T-helper 2 cell treated with Interferon-gamma antibody and Interleukin-4, amounts not matched to agents 5 μg/mL and 100 μg/mL, for 36 hours (primary cell): ENCODE measurements at regions not wholly inside any gene's neighbourhood (a gene's known extent, or its start where the extent isn't known, plus 50 kb on each side); places are given as distances from the start of the nearest gene placed in this dataset.
A peak's percentile ranks its signal among the peaks of the same experiment; 100 is the strongest.

Source experiments
- DNase-seq: peaks from one replicate; pipeline ENCODE4 v3.0.0; 2021; ENCODE audit warnings: low spot score
- H3K27ac Mint-ChIP-seq: one replicate; pipeline ENCODE4 v1.8.0; 2021; ENCODE audit warnings: mild to moderate bottlenecking, mixed read lengths
- H3K27me3 Mint-ChIP-seq: one replicate; pipeline ENCODE4 v1.8.0; 2021; ENCODE audit warnings: low read depth, mixed read lengths
- H3K36me3 Mint-ChIP-seq: one replicate; pipeline ENCODE4 v1.8.0; 2021; ENCODE audit warnings: low read depth, mixed read lengths
- H3K4me1 Mint-ChIP-seq: one replicate; pipeline ENCODE4 v1.8.0; 2021; ENCODE audit warnings: low read depth, mixed read lengths
- H3K4me3 Mint-ChIP-seq: one replicate; pipeline ENCODE4 v1.8.0; 2022; ENCODE audit warnings: mild to moderate bottlenecking, moderate library complexity, mixed read lengths
- H3K9me3 Mint-ChIP-seq: one replicate; pipeline ENCODE4 v1.8.0; 2021; ENCODE audit warnings: mixed read lengths

- peaks cover 4% of the 10 kb centered on the region for H3K9me3 Mint-ChIP-seq
- no peak for DNase-seq
- no peaks in the 10 kb centered on the region for H3K27me3 Mint-ChIP-seq
- peaks cover 2% of the 10 kb centered on the region for H3K36me3 Mint-ChIP-seq
- no peak overlapping the region for H3K4me3 Mint-ChIP-seq
- no peak overlapping the region for H3K27ac Mint-ChIP-seq
- H3K4me1 Mint-ChIP-seq: peaks cover 22% of the 10 kb centered on the region
Observed at GRCh38 chr1:234776256-234776875, 166.4 kb upstream of the IRF2BP2 start.

GRCh38 chr1:234775477-234776246 is 165.7 kb upstream of the IRF2BP2 start:
- DNase-seq: peak; percentile 71
- H3K9me3 Mint-ChIP-seq: peaks cover 4% of the 10 kb centered on the region
- no peak overlapping the region for H3K27ac Mint-ChIP-seq
- H3K36me3 Mint-ChIP-seq: peaks cover 2% of the 10 kb centered on the region
- no peak overlapping the region for H3K4me3 Mint-ChIP-seq
- H3K27me3 Mint-ChIP-seq: no peaks in the 10 kb centered on the region
- H3K4me1 Mint-ChIP-seq: peaks cover 28% of the 10 kb centered on the region

GRCh38 chr1:234774971-234775370 is 165.0 kb upstream of the IRF2BP2 start:
- no peaks in the 10 kb centered on the region for H3K27me3 Mint-ChIP-seq
- H3K9me3 Mint-ChIP-seq: peaks cover 4% of the 10 kb centered on the region
- H3K4me3 Mint-ChIP-seq: no peak overlapping the region
- DNase-seq: peak; percentile 4
- H3K27ac Mint-ChIP-seq: no peak overlapping the region
- peaks cover 2% of the 10 kb centered on the region for H3K36me3 Mint-ChIP-seq
- H3K4me1 Mint-ChIP-seq: peaks cover 31% of the 10 kb centered on the region

- peaks cover 4% of the 10 kb centered on the region for H3K9me3 Mint-ChIP-seq
- DNase-seq: no peak
- H3K36me3 Mint-ChIP-seq: peaks cover 2% of the 10 kb centered on the region
- H3K27ac Mint-ChIP-seq: peak overlapping the region; percentile 17
- H3K4me1 Mint-ChIP-seq: peaks cover 39% of the 10 kb centered on the region
- H3K4me3 Mint-ChIP-seq: no peak overlapping the region
- no peaks in the 10 kb centered on the region for H3K27me3 Mint-ChIP-seq
Observed at GRCh38 chr1:234773936-234774677, 164.1 kb upstream of the IRF2BP2 start.

- no peaks in the 10 kb centered on the region for H3K27me3 Mint-ChIP-seq
- peak overlapping the region; percentile 94 for H3K27ac Mint-ChIP-seq
Observed at GRCh38 chr1:234772345-234773147, 162.6 kb upstream of the IRF2BP2 start.

GRCh38 chr1:234771642-234772344 is 161.8 kb upstream of the IRF2BP2 start:
- Mint-ChIP-seq H3K27ac (peak overlapping the region; percentile 94), H3K4me1 (peaks cover 59% of the 10 kb centered on the region), H3K36me3 (peaks cover 2% of the 10 kb centered on the region), H3K4me3 (peak overlapping the region; percentile 69), H3K9me3 (peaks cover 4% of the 10 kb centered on the region), H3K27me3 (no peaks in the 10 kb centered on the region)
- no peak for DNase-seq

More at GRCh38 chr1:234772345-234773147, 162.6 kb upstream of the IRF2BP2 start:
- peaks cover 4% of the 10 kb centered on the region for H3K9me3 Mint-ChIP-seq
- peak overlapping the region; percentile 69 for H3K4me3 Mint-ChIP-seq
- peak; percentile 92 for DNase-seq
- peaks cover 55% of the 10 kb centered on the region for H3K4me1 Mint-ChIP-seq
- peaks cover 2% of the 10 kb centered on the region for H3K36me3 Mint-ChIP-seq

GRCh38 chr1:234770924-234771540 is 161.1 kb upstream of the IRF2BP2 start:
- DNase-seq: no peak
- peaks cover 59% of the 10 kb centered on the region for H3K4me1 Mint-ChIP-seq
- H3K36me3 Mint-ChIP-seq: peaks cover 2% of the 10 kb centered on the region
- no peaks in the 10 kb centered on the region for H3K27me3 Mint-ChIP-seq
- peaks cover 4% of the 10 kb centered on the region for H3K9me3 Mint-ChIP-seq
- peak overlapping the region; percentile 94 for H3K27ac Mint-ChIP-seq
- H3K4me3 Mint-ChIP-seq: peak overlapping the region; percentile 37

- H3K4me3 Mint-ChIP-seq: no peak overlapping the region
Observed at GRCh38 chr1:234769986-234770795, 160.2 kb upstream of the IRF2BP2 start.

GRCh38 chr1:234769284-234769985 is 159.5 kb upstream of the IRF2BP2 start:
- peak overlapping the region; percentile 56 for H3K27ac Mint-ChIP-seq
- H3K9me3 Mint-ChIP-seq: peaks cover 4% of the 10 kb centered on the region
- H3K4me3 Mint-ChIP-seq: peak overlapping the region; percentile 6
- no peak for DNase-seq
- H3K36me3 Mint-ChIP-seq: peaks cover 2% of the 10 kb centered on the region
- peaks cover 52% of the 10 kb centered on the region for H3K4me1 Mint-ChIP-seq
- H3K27me3 Mint-ChIP-seq: no peaks in the 10 kb centered on the region

More at GRCh38 chr1:234769986-234770795, 160.2 kb upstream of the IRF2BP2 start:
- DNase-seq: no peak
- H3K36me3 Mint-ChIP-seq: peaks cover 2% of the 10 kb centered on the region
- no peaks in the 10 kb centered on the region for H3K27me3 Mint-ChIP-seq
- no peak overlapping the region for H3K27ac Mint-ChIP-seq
- H3K4me1 Mint-ChIP-seq: peaks cover 55% of the 10 kb centered on the region
- peaks cover 4% of the 10 kb centered on the region for H3K9me3 Mint-ChIP-seq

GRCh38 chr1:234768569-234769283 is 158.7 kb upstream of the IRF2BP2 start:
- Mint-ChIP-seq H3K27ac (peak overlapping the region; percentile 33), H3K4me1 (peaks cover 55% of the 10 kb centered on the region), H3K9me3 (peaks cover 4% of the 10 kb centered on the region), H3K4me3 (peak overlapping the region; percentile 32), H3K36me3 (peaks cover 2% of the 10 kb centered on the region), H3K27me3 (no peaks in the 10 kb centered on the region)
- peak; percentile 54 for DNase-seq

GRCh38 chr1:234768171-234768568 is 158.2 kb upstream of the IRF2BP2 start:
- H3K4me1 Mint-ChIP-seq: peaks cover 56% of the 10 kb centered on the region
- peaks cover 2% of the 10 kb centered on the region for H3K36me3 Mint-ChIP-seq
- peaks cover 4% of the 10 kb centered on the region for H3K9me3 Mint-ChIP-seq
- H3K4me3 Mint-ChIP-seq: peak overlapping the region; percentile 32
- H3K27me3 Mint-ChIP-seq: no peaks in the 10 kb centered on the region
- peak; percentile 40 for DNase-seq
- H3K27ac Mint-ChIP-seq: peak overlapping the region; percentile 33
